H9 (cell line): ENCODE measurements at regions not wholly inside any gene's neighbourhood (a gene's known extent, or its start where the extent isn't known, plus 50 kb on each side); places are given as distances from the start of the nearest gene placed in this dataset.

ENCODE experiments used
- DNase-seq: peaks from one replicate; pipeline ENCODE4 v3.0.0-alpha.2; 2017
- H2AFZ ChIP-seq: one replicate; pipeline ENCODE4 v1.6.1; 2013; ENCODE audit warnings: mild to moderate bottlenecking, low read length, control low read depth, moderate library complexity
- H2AK5ac ChIP-seq: 2 replicates; pipeline ENCODE4 v1.6.1; 2013; ENCODE audit warnings: low read length, control low read depth, mixed read lengths; ENCODE audit not compliant: insufficient read length
- H2BK120ac ChIP-seq: one replicate; pipeline ENCODE4 v1.6.1; 2013; ENCODE audit warnings: low read depth, mild to moderate bottlenecking, low read length, control low read depth, inconsistent platforms; ENCODE audit not compliant: poor library complexity, severe bottlenecking
- H2BK12ac ChIP-seq: 2 replicates; pipeline ENCODE4 v1.6.1; 2013; ENCODE audit warnings: low read length, control low read depth, mixed read lengths, low read depth; ENCODE audit not compliant: insufficient read length
- H2BK15ac ChIP-seq: 2 replicates; pipeline ENCODE4 v1.6.1; 2013; ENCODE audit warnings: low read depth, low read length, control low read depth
- H2BK20ac ChIP-seq: one replicate; pipeline ENCODE4 v1.6.1; 2013; ENCODE audit warnings: low read depth, mild to moderate bottlenecking, low read length, control low read depth, inconsistent platforms; ENCODE audit not compliant: poor library complexity, severe bottlenecking
- H2BK5ac ChIP-seq: 2 replicates; pipeline ENCODE4 v1.6.1; 2013; ENCODE audit warnings: low read length, control low read depth, mixed read lengths; ENCODE audit not compliant: insufficient read length
- H3K14ac ChIP-seq: 2 replicates; pipeline ENCODE4 v1.6.1; 2013; ENCODE audit warnings: low read length, control low read depth; ENCODE audit not compliant: insufficient read depth
- H3K18ac ChIP-seq: 2 replicates; pipeline ENCODE4 v1.6.1; 2013; ENCODE audit warnings: low read depth, mild to moderate bottlenecking, mixed read lengths, low read length, control low read depth; ENCODE audit not compliant: insufficient read length
- H3K23ac ChIP-seq: 2 replicates; pipeline ENCODE4 v1.6.1; 2013; ENCODE audit warnings: low read length, control low read depth, mixed read lengths, low read depth; ENCODE audit not compliant: insufficient read length
- H3K23me2 ChIP-seq: 2 replicates; pipeline ENCODE4 v1.6.1; 2013; ENCODE audit warnings: low read depth, mild to moderate bottlenecking, mixed read lengths, low read length, control low read depth; ENCODE audit not compliant: insufficient read length, poor library complexity, severe bottlenecking
- H3K27ac ChIP-seq: 2 replicates; pipeline ENCODE4 v1.5.1; 2013; ENCODE audit warnings: low read length, control low read depth, mixed read lengths, low read depth; ENCODE audit not compliant: insufficient read length
- H3K27me3 ChIP-seq: 2 replicates; pipeline ENCODE4 v1.6.1; 2013; ENCODE audit warnings: low read length, control low read depth, inconsistent platforms; ENCODE audit not compliant: insufficient read depth
- H3K4ac ChIP-seq: 2 replicates; pipeline ENCODE4 v1.6.1; 2013; ENCODE audit warnings: low read depth, mild to moderate bottlenecking, control low read depth, inconsistent platforms, low read length, moderate library complexity
- H3K4me1 ChIP-seq: 2 replicates; pipeline ENCODE4 v1.6.1; 2013; ENCODE audit warnings: low read length, control low read depth, inconsistent platforms; ENCODE audit not compliant: insufficient read depth
- H3K4me2 ChIP-seq: 2 replicates; pipeline ENCODE4 v1.6.1; 2013; ENCODE audit warnings: low read length, control low read depth, mixed read lengths; ENCODE audit not compliant: insufficient read length, insufficient read depth
- H3K56ac ChIP-seq: 2 replicates; pipeline ENCODE4 v1.6.1; 2013; ENCODE audit warnings: low read depth, mild to moderate bottlenecking, mixed read lengths, low read length, control low read depth; ENCODE audit not compliant: insufficient read length
- H3K79me1 ChIP-seq: 2 replicates; pipeline ENCODE4 v1.6.1; 2013; ENCODE audit warnings: low read depth, mild to moderate bottlenecking, moderate library complexity, low read length, control low read depth, inconsistent platforms; ENCODE audit not compliant: insufficient read depth, poor library complexity, severe bottlenecking
- H3K79me2 ChIP-seq: 2 replicates; pipeline ENCODE4 v1.6.1; 2013; ENCODE audit warnings: low read length, control low read depth, inconsistent platforms; ENCODE audit not compliant: insufficient read depth
- H3K9ac ChIP-seq: 2 replicates; pipeline ENCODE4 v1.6.1; 2013; ENCODE audit warnings: low read length, control low read depth, mixed read lengths; ENCODE audit not compliant: insufficient read length; ENCODE audit errors: extremely low read depth
- H3K9me3 ChIP-seq: one replicate; pipeline ENCODE4 v1.6.1; 2013; ENCODE audit warnings: low read depth, low read length, inconsistent platforms; ENCODE audit not compliant: control insufficient read depth
- H3T11ph ChIP-seq: one replicate; pipeline ENCODE4 v1.6.1; 2013; ENCODE audit warnings: mild to moderate bottlenecking, low read length, control low read depth, inconsistent platforms
- H4K20me1 ChIP-seq: one replicate; pipeline ENCODE4 v1.6.1; 2013; ENCODE audit not compliant: control insufficient read depth, insufficient read length, insufficient read depth
- H4K5ac ChIP-seq: 2 replicates; pipeline ENCODE4 v1.6.1; 2013; ENCODE audit warnings: low read depth, mild to moderate bottlenecking, mixed read lengths, low read length, control low read depth; ENCODE audit not compliant: insufficient read length
- H4K8ac ChIP-seq: replicated peaks from 2 replicates; pipeline ENCODE4 v1.6.1; 2013; ENCODE audit warnings: low read length, control low read depth, mixed read lengths, low read depth; ENCODE audit not compliant: insufficient read length
- H4K91ac ChIP-seq: 2 replicates; pipeline ENCODE4 v1.6.1; 2013; ENCODE audit warnings: low read depth, mild to moderate bottlenecking, moderate library complexity, mixed read lengths, low read length, control low read depth; ENCODE audit not compliant: insufficient read length
- H3K27ac Mint-ChIP-seq, 3 experiments: 2 replicates in 2 of 3; 3 replicates in 1 of 3; pipeline ENCODE4 v1.8.0; 2020 to 2021; ENCODE audit warnings: mixed read lengths in 3 of 3, mild to moderate bottlenecking in 1 of 3, moderate library complexity in 1 of 3
- H3K27me3 Mint-ChIP-seq: 2 replicates; pipeline ENCODE4 v1.8.0; 2021; ENCODE audit warnings: low read depth, mild to moderate bottlenecking, moderate library complexity, mixed read lengths
- H3K36me3 Mint-ChIP-seq, 3 experiments: 2 replicates in 2 of 3; 3 replicates in 1 of 3; pipeline ENCODE4 v1.8.0; 2020 to 2021; ENCODE audit warnings: low read depth in 3 of 3, mixed read lengths in 3 of 3; ENCODE audit not compliant: insufficient read depth in 1 of 3
- H3K4me1 Mint-ChIP-seq, 2 experiments: 2 replicates each; pipeline ENCODE4 v1.8.0; 2020; ENCODE audit warnings: mixed read lengths in 2 of 2
- H3K4me3 Mint-ChIP-seq, 2 experiments: 2 replicates in 1 of 2; 3 replicates in 1 of 2; pipeline ENCODE4 v1.8.0; 2020 to 2021; ENCODE audit warnings: mild to moderate bottlenecking in 2 of 2, mixed read lengths in 2 of 2, moderate library complexity in 1 of 2
- H3K9me3 Mint-ChIP-seq, 2 experiments: 2 replicates in 1 of 2; 3 replicates in 1 of 2; pipeline ENCODE4 v1.8.0; 2020; ENCODE audit warnings: mild to moderate bottlenecking in 2 of 2, mixed read lengths in 2 of 2, moderate library complexity in 1 of 2
- WGBS: extraction: QIAGEN DNeasy Blood & Tissue Kit; methylation state at CpG from one replicate; pipeline ENCODE4 v1.1.7; 2013; ENCODE audit warnings: missing lambda C conversion rate, low lambda C conversion rate, mixed read lengths; ENCODE audit not compliant: insufficient read length; ENCODE audit errors: extremely low coverage; 5-methylcytosine and 5-hydroxymethylcytosine counted together
- TF ChIP-seq, protein P1 (sequence below): fragments of 200-600 bp; sonication (generic); conservative IDR thresholded peaks from 3 replicates; pipeline ENCODE4 v1.8.0; 2021; ENCODE audit warnings: antibody characterized with exemption, mild to moderate bottlenecking

DNA sequence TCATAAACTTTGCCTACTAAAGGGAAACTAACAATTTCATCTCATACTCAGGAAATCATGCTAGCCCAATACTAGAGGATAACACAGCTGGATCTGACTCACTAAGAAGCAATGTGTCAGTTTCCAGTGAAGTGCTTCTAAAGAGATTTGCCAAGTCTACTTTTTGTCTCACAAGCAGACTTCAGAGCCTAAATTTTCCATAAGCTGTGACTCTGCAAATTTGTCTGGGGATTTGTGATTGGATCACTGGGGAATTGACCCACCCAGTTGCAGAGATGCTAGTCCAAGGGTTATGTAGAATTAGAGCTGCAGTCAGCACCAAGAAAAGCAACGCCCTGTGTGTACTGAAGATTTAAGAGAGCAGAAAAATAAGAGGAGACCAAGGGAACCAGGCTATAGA is 647.1 kb downstream of the NTRK3 start:
- H3K4me2 ChIP-seq = no peak overlapping the region
- no peaks in the 10 kb centered on the region for H3K79me2 ChIP-seq
- Mint-ChIP-seq H3K4me3 (no peak overlapping the region), H3K9me3 (no peaks in the 10 kb centered on the region), H3K4me1 (peaks cover 0 to 3% of the 10 kb centered on the region in 2 experiments; a peak in 1 of 4 replicates), H3K27ac (no peak overlapping the region), H3K27me3 (no peaks in the 10 kb centered on the region; the same call in none of the 2 replicates), H3K36me3 (no peaks in the 10 kb centered on the region)
- no peaks in the 10 kb centered on the region for H4K20me1 ChIP-seq
- no CpG with 5 or more reads among the region's 1 CpG for WGBS
- no peak overlapping the region for H3K4ac ChIP-seq
- H4K8ac ChIP-seq = no peak overlapping the region
- H3K23me2 ChIP-seq = no peaks in the 10 kb centered on the region
- no peak overlapping the region for H2AK5ac ChIP-seq
- H3K14ac ChIP-seq = no peak overlapping the region
- no peak overlapping the region for H4K91ac ChIP-seq
- H2BK120ac ChIP-seq = no peak overlapping the region
- TF ChIP-seq, protein P1, sequence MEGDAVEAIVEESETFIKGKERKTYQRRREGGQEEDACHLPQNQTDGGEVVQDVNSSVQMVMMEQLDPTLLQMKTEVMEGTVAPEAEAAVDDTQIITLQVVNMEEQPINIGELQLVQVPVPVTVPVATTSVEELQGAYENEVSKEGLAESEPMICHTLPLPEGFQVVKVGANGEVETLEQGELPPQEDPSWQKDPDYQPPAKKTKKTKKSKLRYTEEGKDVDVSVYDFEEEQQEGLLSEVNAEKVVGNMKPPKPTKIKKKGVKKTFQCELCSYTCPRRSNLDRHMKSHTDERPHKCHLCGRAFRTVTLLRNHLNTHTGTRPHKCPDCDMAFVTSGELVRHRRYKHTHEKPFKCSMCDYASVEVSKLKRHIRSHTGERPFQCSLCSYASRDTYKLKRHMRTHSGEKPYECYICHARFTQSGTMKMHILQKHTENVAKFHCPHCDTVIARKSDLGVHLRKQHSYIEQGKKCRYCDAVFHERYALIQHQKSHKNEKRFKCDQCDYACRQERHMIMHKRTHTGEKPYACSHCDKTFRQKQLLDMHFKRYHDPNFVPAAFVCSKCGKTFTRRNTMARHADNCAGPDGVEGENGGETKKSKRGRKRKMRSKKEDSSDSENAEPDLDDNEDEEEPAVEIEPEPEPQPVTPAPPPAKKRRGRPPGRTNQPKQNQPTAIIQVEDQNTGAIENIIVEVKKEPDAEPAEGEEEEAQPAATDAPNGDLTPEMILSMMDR = no peak
- H3K56ac ChIP-seq = no peak overlapping the region
- no peak overlapping the region for H3K27ac ChIP-seq
- no peak overlapping the region for H3K18ac ChIP-seq
- H3K27me3 ChIP-seq = no peaks in the 10 kb centered on the region
- no peak overlapping the region for H4K5ac ChIP-seq
- no peak overlapping the region for H3K9ac ChIP-seq
- DNase-seq = no peak
- no peak overlapping the region for H2BK20ac ChIP-seq
- H3K9me3 ChIP-seq = no peaks in the 10 kb centered on the region
- H2BK5ac ChIP-seq = no peak overlapping the region
- no peaks in the 10 kb centered on the region for H3K4me1 ChIP-seq
- H3K79me1 ChIP-seq = no peaks in the 10 kb centered on the region
- H3K23ac ChIP-seq = no peak overlapping the region
- H2AFZ ChIP-seq = no peak overlapping the region
- no peak overlapping the region for H2BK15ac ChIP-seq
- no peak overlapping the region for H3T11ph ChIP-seq
- no peak overlapping the region for H2BK12ac ChIP-seq
